Esophagus squamous epithelium (tissue), 4 donors: ENCODE measurements at regions not wholly inside any gene's neighbourhood (a gene's known extent, or its start where the extent isn't known, plus 50 kb on each side); places are given as distances from the start of the nearest gene placed in this dataset.

Source experiments
- CTCF ChIP-seq, 6 experiments: fragments of 450-650 bp in 4 of 6; fragments of 200-600 bp in 2 of 6; sonication (generic) in 2 of 6; IDR thresholded peaks; one replicate each; pipeline ENCODE4 v1.5.1; 2016 to 2019; ENCODE audit warnings: antibody characterized with exemption in 6 of 6, mild to moderate bottlenecking in 4 of 6, moderate library complexity in 4 of 6
- POLR2A ChIP-seq, 4 donors: fragments of 450-650 bp; IDR thresholded peaks; one replicate each; pipeline ENCODE4 v1.6.1; 2017; ENCODE audit warnings: antibody characterized with exemption in 4 of 4, mild to moderate bottlenecking in 4 of 4, moderate library complexity in 3 of 4

- TF ChIP-seq CTCF (IDR thresholded peaks at IDR 0.05): no peak
- TF ChIP-seq POLR2A (IDR thresholded peaks at IDR 0.05): no peak
Measured at GRCh38 chr6:25035512-25036435, 100.0 kb upstream of the RIPOR2 start.
